ENCODE measurements at regions not wholly inside any gene's neighbourhood (a gene's known extent, or its start where the extent isn't known, plus 50 kb on each side); places are given as distances from the start of the nearest gene placed in this dataset.
A peak's percentile ranks its signal among the peaks of the same experiment; 100 is the strongest.

DNA sequence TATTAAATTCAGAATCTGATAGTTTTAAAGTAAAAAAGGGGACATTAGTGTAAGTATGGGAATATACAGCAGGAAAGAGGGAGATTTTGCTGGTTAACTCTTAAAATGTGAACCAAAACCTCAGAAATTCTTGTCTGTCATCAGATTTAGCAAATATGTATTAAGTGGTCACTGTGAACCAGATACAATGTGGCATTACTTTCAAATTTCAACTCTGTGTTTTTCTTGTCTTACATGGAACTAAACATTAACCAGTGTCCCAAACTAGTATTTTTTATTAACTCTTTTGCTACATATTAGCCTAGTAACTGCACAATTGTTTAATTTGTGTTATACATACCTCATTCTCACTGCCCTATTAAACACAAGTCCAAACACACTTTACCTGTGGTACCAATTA is 259.9 kb upstream of the RASA1 start:
- no peak for TF ChIP-seq FOXM1 (IDR thresholded peaks at IDR 0.05; ENCODE audit: borderline replicate concordance, low read depth)
- TF ChIP-seq TCF12 (IDR thresholded peaks at IDR 0.05; ENCODE audit: low read depth) = no peak
- no peak for TF ChIP-seq EP300 (IDR thresholded peaks at IDR 0.05; ENCODE audit: borderline replicate concordance)
- TF ChIP-seq, protein P1, sequence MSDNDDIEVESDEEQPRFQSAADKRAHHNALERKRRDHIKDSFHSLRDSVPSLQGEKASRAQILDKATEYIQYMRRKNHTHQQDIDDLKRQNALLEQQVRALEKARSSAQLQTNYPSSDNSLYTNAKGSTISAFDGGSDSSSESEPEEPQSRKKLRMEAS (IDR thresholded peaks at IDR 0.05) = no peak
- TF ChIP-seq NFIC (IDR thresholded peaks at IDR 0.05) = no peak
- TF ChIP-seq, protein P2, sequence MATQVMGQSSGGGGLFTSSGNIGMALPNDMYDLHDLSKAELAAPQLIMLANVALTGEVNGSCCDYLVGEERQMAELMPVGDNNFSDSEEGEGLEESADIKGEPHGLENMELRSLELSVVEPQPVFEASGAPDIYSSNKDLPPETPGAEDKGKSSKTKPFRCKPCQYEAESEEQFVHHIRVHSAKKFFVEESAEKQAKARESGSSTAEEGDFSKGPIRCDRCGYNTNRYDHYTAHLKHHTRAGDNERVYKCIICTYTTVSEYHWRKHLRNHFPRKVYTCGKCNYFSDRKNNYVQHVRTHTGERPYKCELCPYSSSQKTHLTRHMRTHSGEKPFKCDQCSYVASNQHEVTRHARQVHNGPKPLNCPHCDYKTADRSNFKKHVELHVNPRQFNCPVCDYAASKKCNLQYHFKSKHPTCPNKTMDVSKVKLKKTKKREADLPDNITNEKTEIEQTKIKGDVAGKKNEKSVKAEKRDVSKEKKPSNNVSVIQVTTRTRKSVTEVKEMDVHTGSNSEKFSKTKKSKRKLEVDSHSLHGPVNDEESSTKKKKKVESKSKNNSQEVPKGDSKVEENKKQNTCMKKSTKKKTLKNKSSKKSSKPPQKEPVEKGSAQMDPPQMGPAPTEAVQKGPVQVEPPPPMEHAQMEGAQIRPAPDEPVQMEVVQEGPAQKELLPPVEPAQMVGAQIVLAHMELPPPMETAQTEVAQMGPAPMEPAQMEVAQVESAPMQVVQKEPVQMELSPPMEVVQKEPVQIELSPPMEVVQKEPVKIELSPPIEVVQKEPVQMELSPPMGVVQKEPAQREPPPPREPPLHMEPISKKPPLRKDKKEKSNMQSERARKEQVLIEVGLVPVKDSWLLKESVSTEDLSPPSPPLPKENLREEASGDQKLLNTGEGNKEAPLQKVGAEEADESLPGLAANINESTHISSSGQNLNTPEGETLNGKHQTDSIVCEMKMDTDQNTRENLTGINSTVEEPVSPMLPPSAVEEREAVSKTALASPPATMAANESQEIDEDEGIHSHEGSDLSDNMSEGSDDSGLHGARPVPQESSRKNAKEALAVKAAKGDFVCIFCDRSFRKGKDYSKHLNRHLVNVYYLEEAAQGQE (IDR thresholded peaks at IDR 0.05; ENCODE audit: low read depth) = no peak
- TF ChIP-seq TEAD4 (IDR thresholded peaks at IDR 0.05) = no peak
- TF ChIP-seq, protein P3, sequence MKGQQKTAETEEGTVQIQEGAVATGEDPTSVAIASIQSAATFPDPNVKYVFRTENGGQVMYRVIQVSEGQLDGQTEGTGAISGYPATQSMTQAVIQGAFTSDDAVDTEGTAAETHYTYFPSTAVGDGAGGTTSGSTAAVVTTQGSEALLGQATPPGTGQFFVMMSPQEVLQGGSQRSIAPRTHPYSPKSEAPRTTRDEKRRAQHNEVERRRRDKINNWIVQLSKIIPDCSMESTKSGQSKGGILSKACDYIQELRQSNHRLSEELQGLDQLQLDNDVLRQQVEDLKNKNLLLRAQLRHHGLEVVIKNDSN (IDR thresholded peaks at IDR 0.05) = no peak
- no peak for TF ChIP-seq EGR1 (IDR thresholded peaks at IDR 0.05)
- TF ChIP-seq TAF1 (IDR thresholded peaks at IDR 0.05; ENCODE audit: low read depth) = no peak
- no peak for TF ChIP-seq CEBPB (IDR thresholded peaks at IDR 0.05)

DNA sequence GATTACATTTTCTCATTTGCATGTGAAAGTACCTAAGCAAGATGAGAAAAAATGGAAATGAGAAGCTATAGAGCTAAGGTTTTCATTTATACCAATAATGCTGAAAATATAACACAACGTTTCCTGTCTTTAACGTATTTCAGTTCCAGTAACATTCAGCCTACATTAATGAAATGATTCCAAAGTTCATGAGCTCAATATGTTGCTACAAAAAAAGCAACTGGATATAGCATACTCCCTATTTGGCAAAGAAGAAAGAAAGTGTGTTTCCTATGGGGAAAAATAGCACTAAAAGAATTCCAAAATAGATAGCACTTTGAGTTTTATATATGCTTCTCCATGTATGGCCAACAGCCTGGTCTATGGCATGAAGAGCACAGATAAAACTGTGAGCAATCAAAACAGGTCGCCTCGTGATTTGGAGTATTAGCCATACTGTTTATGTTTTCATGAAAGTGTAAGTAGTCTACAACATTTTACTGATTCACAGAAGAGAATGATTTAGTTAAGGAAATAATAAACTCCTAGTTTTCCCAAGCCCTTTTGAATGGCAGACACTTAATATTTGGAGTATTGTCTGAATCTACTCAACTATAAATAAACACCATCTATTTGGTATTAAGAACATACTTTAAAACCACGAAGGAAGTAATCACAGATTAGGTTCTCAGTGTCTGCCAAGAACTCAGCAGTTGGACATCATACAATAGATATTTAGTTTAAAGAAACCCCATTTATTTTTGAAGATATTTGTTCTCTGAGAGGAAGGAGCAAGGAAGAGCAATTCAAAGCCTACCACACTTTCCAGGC is 258.7 kb upstream of the RASA1 start:
- TF ChIP-seq YY1 (IDR thresholded peaks at IDR 0.05; ENCODE audit: low read depth) (no peak), NFIC (IDR thresholded peaks at IDR 0.05) (peak; percentile 27; the same call in 1 of the 2 replicates)

DNA sequence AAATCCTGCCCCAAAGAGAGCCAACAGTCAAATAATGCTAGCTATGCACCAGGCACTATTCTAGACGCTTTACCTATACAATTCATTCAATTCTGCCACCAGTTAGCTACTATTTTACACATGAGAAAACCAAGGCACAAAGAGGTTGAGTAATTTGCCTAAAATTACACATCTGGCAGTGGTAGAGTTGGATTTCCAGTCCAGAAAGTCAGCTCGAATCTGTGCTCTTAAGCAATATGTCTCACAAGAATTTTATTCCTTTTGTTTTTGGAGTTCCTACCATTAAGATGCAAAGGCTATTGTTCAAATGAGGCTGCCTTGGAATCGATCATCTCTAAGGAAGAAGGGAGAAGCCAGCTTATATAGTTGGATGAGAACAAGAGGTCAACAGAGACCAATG is 256.9 kb upstream of the RASA1 start:
- TF ChIP-seq, protein P2 (IDR thresholded peaks at IDR 0.05; ENCODE audit: low read depth) = no peak
- TF ChIP-seq ZBTB7A (IDR thresholded peaks at IDR 0.05; ENCODE audit: low read depth) (no peak), TAF1 (IDR thresholded peaks at IDR 0.05; ENCODE audit: low read depth) (no peak), YY1 (IDR thresholded peaks at IDR 0.05; ENCODE audit: low read depth) (no peak), CREB1 (IDR thresholded peaks at IDR 0.05; ENCODE audit: low read depth) (no peak), TCF12 (IDR thresholded peaks at IDR 0.05; ENCODE audit: low read depth) (no peak), CEBPB (IDR thresholded peaks at IDR 0.05) (no peak), NFIC (IDR thresholded peaks at IDR 0.05) (no peak), RAD21 (IDR thresholded peaks at IDR 0.05; ENCODE audit: low read depth) (no peak), TEAD4 (IDR thresholded peaks at IDR 0.05) (no peak), EGR1 (IDR thresholded peaks at IDR 0.05) (no peak), EP300 (IDR thresholded peaks at IDR 0.05; ENCODE audit: borderline replicate concordance) (no peak), FOXM1 (IDR thresholded peaks at IDR 0.05; ENCODE audit: borderline replicate concordance, low read depth) (no peak)
- TF ChIP-seq, protein P3 (IDR thresholded peaks at IDR 0.05) = no peak
- TF ChIP-seq, protein P1 (IDR thresholded peaks at IDR 0.05) = no peak

DNA sequence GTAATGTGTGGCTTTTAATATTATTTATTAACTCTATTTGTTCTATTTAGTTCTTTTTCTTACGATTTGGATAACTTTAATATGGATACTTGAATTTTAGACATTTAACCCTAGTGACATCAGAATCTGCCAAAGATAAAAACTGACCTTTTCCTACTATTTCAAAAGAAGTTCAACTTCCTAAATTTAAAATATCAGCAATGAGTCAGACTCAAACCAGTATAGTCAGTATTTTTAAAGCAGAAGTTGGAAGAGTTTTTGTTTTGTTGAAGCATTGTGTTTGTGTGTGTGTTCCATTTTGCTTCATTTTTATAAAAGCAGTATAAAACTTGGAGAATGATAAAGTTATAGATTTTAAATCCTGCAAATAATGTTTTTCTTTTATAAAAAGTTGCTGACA is 251.8 kb upstream of the RASA1 start:
- TF ChIP-seq CREB1 (IDR thresholded peaks at IDR 0.05; ENCODE audit: low read depth) (no peak), TCF12 (IDR thresholded peaks at IDR 0.05; ENCODE audit: low read depth) (no peak), RAD21 (IDR thresholded peaks at IDR 0.05; ENCODE audit: low read depth) (no peak), TAF1 (IDR thresholded peaks at IDR 0.05; ENCODE audit: low read depth) (no peak), NFIC (IDR thresholded peaks at IDR 0.05) (no peak), EP300 (IDR thresholded peaks at IDR 0.05; ENCODE audit: borderline replicate concordance) (no peak), CEBPB (IDR thresholded peaks at IDR 0.05) (no peak), EGR1 (IDR thresholded peaks at IDR 0.05) (no peak), YY1 (IDR thresholded peaks at IDR 0.05; ENCODE audit: low read depth) (no peak), ZBTB7A (IDR thresholded peaks at IDR 0.05; ENCODE audit: low read depth) (no peak), FOXM1 (IDR thresholded peaks at IDR 0.05; ENCODE audit: borderline replicate concordance, low read depth) (no peak), TEAD4 (IDR thresholded peaks at IDR 0.05) (no peak)
- TF ChIP-seq, protein P1 (IDR thresholded peaks at IDR 0.05) = no peak
- TF ChIP-seq, protein P2 (IDR thresholded peaks at IDR 0.05; ENCODE audit: low read depth) = no peak
- TF ChIP-seq, protein P3 (IDR thresholded peaks at IDR 0.05) = no peak
